Adrenal gland (tissue), 5 donors: ENCODE measurements at regions not wholly inside any gene's neighbourhood (a gene's known extent, or its start where the extent isn't known, plus 50 kb on each side); places are given as distances from the start of the nearest gene placed in this dataset.

ENCODE experiments used
- POLR2A ChIP-seq, 2 donors: fragments of 450-650 bp; IDR thresholded peaks; one replicate each; pipeline ENCODE4 v1.6.1; 2017; ENCODE audit warnings: antibody characterized with exemption in 2 of 2, mild to moderate bottlenecking in 2 of 2, moderate library complexity in 1 of 2
- TF ChIP-seq, protein P1 (sequence below), 6 experiments: fragments of 450-650 bp in 4 of 6; fragments of 200-600 bp in 2 of 6; sonication (generic) in 1 of 6; IDR thresholded peaks; 1 replicate in 5 of 6; 2 replicates in 1 of 6; pipeline versions ENCODE4 v1.5.1 to v1.8.0; 2016 to 2021; ENCODE audit warnings: antibody characterized with exemption in 6 of 6, mild to moderate bottlenecking in 2 of 6, moderate library complexity in 1 of 6
- donor health status: DM: no; HTN: no; CAD: no.

GRCh38 chr2:128390256-128390990 lies 71.8 kb upstream of the HS6ST1 start:
- TF ChIP-seq, protein P1, sequence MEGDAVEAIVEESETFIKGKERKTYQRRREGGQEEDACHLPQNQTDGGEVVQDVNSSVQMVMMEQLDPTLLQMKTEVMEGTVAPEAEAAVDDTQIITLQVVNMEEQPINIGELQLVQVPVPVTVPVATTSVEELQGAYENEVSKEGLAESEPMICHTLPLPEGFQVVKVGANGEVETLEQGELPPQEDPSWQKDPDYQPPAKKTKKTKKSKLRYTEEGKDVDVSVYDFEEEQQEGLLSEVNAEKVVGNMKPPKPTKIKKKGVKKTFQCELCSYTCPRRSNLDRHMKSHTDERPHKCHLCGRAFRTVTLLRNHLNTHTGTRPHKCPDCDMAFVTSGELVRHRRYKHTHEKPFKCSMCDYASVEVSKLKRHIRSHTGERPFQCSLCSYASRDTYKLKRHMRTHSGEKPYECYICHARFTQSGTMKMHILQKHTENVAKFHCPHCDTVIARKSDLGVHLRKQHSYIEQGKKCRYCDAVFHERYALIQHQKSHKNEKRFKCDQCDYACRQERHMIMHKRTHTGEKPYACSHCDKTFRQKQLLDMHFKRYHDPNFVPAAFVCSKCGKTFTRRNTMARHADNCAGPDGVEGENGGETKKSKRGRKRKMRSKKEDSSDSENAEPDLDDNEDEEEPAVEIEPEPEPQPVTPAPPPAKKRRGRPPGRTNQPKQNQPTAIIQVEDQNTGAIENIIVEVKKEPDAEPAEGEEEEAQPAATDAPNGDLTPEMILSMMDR (IDR thresholded peaks at IDR 0.05), result no peak
- no peak for TF ChIP-seq POLR2A (IDR thresholded peaks at IDR 0.05)
